Thoracic aorta (tissue), 2 donors: ENCODE measurements at regions not wholly inside any gene's neighbourhood (a gene's known extent, or its start where the extent isn't known, plus 50 kb on each side); places are given as distances from the start of the nearest gene placed in this dataset.

Source experiments
- ATAC-seq: fragments of 150-250 bp; one replicate; pipeline ENCODE4 v1.8.0; 2017; ENCODE audit warnings: low read depth; ENCODE audit not compliant: insufficient number of reproducible peaks, low FRiP score
- DNase-seq: peaks from one replicate; pipeline ENCODE4 v3.0.0-alpha.2; 2020; ENCODE audit warnings: low spot score
- H3K27ac ChIP-seq, 2 donors: fragments of 200-600 bp; sonication (generic); 1 replicate in 1 of 2; 2 replicates in 1 of 2; pipeline ENCODE4 v1.5.1; 2016; ENCODE audit warnings: mild to moderate bottlenecking in 2 of 2, moderate library complexity in 2 of 2
- H3K27me3 ChIP-seq: fragments of 200-600 bp; sonication (generic); replicated peaks from 2 replicates; pipeline ENCODE4 v1.6.0; 2016; ENCODE audit warnings: mild to moderate bottlenecking; ENCODE audit not compliant: insufficient read depth
- H3K36me3 ChIP-seq: fragments of 200-600 bp; sonication (generic); one replicate; pipeline ENCODE4 v1.5.1; 2016
- H3K4me1 ChIP-seq, 2 donors: fragments of 200-600 bp; sonication (generic); 1 replicate in 1 of 2; 2 replicates in 1 of 2; pipeline versions ENCODE4 v1.5.1 to v1.6.0; 2016; ENCODE audit warnings: low read depth in 2 of 2, mild to moderate bottlenecking in 1 of 2; ENCODE audit not compliant: control insufficient read depth in 1 of 2
- H3K4me3 ChIP-seq: fragments of 200-600 bp; sonication (generic); 2 replicates; pipeline ENCODE4 v1.5.1; 2016; ENCODE audit warnings: mild to moderate bottlenecking
- H3K9me3 ChIP-seq: fragments of 200-600 bp; sonication (generic); 2 replicates; pipeline ENCODE4 v1.5.1; 2016
- TF ChIP-seq, protein P1 (sequence below): fragments of 200-600 bp; sonication (generic); IDR thresholded peaks from one replicate; pipeline ENCODE4 v1.5.1; 2019; ENCODE audit warnings: antibody characterized with exemption

DNA sequence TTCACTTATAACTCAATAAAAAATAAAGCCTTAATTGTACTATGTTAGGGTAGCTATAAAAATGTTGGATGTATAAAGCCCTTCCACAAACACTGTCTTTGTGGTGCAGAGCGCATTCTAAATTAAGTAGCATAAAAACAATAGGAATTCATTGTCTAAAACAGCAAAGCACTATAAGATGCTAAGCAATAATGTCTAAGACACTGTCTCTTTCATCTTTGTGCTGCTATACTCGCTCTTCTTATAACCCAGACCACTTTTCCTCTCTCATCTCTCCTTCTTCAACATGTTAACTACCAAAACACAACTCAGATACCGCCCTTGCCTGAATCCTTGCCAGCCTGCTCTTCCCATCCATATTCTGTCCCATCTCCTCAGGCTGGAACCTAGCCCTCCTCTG is 170.0 kb downstream of the CENPC start:
- ATAC-seq = no peak

DNA sequence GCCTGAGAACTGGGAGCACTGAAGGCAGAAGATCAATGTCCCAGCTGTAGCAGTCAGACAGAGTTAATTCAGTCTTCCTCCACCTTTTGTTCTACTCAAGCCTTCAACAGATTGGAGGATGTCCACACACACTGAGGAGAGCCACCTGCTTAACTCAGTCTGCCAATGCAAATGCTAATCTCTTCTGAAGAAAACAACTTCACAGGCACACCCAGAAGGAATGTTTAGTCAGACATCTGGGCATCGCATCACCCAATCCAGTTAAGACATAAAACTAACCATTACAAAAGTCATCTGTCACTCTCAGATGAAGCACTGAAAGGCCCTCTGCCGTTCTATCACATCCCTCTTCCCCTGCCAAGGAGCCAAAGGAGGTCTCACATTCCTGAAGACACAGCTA is 173.7 kb downstream of the CENPC start:
- Histone ChIP-seq H3K9me3 (no peaks in the 10 kb centered on the region), H3K4me1 (no peaks in the 10 kb centered on the region), H3K27ac (no peak overlapping the region), H3K4me3 (no peak overlapping the region), H3K27me3 (no peaks in the 10 kb centered on the region), H3K36me3 (no peaks in the 10 kb centered on the region)
- DNase-seq = no peak
- TF ChIP-seq, protein P1, sequence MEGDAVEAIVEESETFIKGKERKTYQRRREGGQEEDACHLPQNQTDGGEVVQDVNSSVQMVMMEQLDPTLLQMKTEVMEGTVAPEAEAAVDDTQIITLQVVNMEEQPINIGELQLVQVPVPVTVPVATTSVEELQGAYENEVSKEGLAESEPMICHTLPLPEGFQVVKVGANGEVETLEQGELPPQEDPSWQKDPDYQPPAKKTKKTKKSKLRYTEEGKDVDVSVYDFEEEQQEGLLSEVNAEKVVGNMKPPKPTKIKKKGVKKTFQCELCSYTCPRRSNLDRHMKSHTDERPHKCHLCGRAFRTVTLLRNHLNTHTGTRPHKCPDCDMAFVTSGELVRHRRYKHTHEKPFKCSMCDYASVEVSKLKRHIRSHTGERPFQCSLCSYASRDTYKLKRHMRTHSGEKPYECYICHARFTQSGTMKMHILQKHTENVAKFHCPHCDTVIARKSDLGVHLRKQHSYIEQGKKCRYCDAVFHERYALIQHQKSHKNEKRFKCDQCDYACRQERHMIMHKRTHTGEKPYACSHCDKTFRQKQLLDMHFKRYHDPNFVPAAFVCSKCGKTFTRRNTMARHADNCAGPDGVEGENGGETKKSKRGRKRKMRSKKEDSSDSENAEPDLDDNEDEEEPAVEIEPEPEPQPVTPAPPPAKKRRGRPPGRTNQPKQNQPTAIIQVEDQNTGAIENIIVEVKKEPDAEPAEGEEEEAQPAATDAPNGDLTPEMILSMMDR = no peak
- no peak for ATAC-seq

More for the DNA sequence above, 170.0 kb downstream of the CENPC start:
- TF ChIP-seq, protein P1 = no peak
- H3K4me1 ChIP-seq = no peaks in the 10 kb centered on the region
- H3K27ac ChIP-seq = no peak overlapping the region
- no peak overlapping the region for H3K4me3 ChIP-seq
- DNase-seq = no peak
- H3K36me3 ChIP-seq = no peaks in the 10 kb centered on the region
- H3K27me3 ChIP-seq = no peaks in the 10 kb centered on the region
- H3K9me3 ChIP-seq = no peaks in the 10 kb centered on the region

DNA sequence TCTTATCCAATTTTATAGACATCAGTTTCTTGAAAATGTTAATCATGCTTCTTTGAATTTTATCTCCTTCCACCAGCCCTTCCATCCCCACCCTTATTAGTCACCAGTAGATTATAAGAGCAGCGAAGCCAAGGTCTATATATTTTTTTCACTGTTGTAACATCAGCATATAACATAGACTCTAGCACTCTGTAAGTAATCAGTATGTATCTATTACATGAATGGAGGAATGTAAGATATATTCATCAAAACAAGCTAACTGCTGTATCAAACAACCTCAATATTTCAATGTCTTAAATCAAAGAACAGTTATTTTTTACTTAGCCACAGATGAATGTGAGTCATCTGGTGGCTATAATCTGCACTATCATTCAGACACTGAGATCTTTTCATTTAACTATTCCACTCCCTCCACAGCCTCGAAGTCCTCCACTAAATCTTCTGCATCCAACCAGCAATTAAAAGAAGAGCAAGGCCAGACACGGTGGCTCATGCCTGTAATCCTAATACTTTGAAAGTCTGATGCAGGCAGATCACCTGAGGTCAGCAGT is 178.9 kb downstream of the CENPC start:
- ATAC-seq = no peak
- Histone ChIP-seq H3K4me3 (no peak overlapping the region), H3K9me3 (peaks cover 2% of the 10 kb centered on the region), H3K27me3 (no peaks in the 10 kb centered on the region), H3K4me1 (no peaks in the 10 kb centered on the region), H3K27ac (no peak overlapping the region), H3K36me3 (no peaks in the 10 kb centered on the region)
- DNase-seq = no peak
- TF ChIP-seq, protein P1 = no peak

DNA sequence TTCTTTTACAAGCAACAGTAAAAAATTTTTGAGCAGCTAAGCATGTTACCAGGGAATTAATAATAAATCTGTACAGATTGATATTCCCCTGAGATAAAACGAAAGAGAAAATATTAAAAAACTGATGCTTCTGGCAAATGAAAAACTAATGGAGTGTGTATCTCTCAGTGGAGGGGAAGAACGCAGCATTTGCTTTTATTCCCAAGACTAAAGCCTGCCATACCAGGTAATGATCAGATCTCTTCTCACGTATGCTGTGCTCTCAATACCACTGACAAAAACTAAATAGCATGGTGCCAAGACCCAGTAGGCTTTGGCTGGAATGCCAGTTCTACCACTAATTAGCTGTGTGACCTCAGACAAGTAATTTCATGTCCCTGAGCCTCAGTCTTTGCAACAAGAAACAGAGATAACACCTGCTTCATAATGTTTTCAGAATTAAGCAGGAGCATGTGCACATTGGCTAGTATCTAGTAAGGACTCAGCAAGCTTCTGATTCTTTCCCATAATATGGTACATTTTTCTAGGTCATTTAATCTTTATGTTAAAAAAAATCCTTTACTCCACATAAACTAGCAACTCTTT is 179.6 kb downstream of the CENPC start:
- TF ChIP-seq, protein P1 = no peak

DNA sequence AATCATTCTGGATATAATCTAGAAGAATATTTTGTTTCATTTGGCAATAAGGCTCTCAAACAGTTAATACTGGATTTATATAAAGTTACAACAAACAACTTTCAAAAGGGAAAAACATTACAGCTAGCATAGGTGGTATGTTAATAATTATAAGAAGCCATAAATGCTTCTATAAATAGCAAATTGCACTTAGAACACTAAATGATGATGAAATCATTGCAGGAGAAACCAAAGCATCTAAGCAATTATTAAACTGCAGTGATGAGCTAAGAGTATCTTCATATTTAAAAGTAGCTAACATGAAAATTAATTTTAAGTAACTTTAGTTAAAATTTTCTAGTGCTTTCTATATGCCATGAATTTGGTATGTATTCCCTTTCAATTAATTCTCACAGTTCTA is 189.5 kb downstream of the CENPC start:
- TF ChIP-seq, protein P1 = no peak
- H3K9me3 ChIP-seq = no peaks in the 10 kb centered on the region

More for the DNA sequence above, 179.6 kb downstream of the CENPC start:
- H3K36me3 ChIP-seq = no peaks in the 10 kb centered on the region
- no peak overlapping the region for H3K4me3 ChIP-seq
- no peak overlapping the region for H3K27ac ChIP-seq
- no peaks in the 10 kb centered on the region for H3K4me1 ChIP-seq
- ATAC-seq (no peak), DNase-seq (no peak)
- no peaks in the 10 kb centered on the region for H3K27me3 ChIP-seq
- peaks cover 5% of the 10 kb centered on the region for H3K9me3 ChIP-seq

More for the DNA sequence above, 189.5 kb downstream of the CENPC start:
- H3K4me3 ChIP-seq = no peak overlapping the region
- ATAC-seq = no peak
- no peaks in the 10 kb centered on the region for H3K27me3 ChIP-seq
- no peak overlapping the region for H3K27ac ChIP-seq
- no peaks in the 10 kb centered on the region for H3K36me3 ChIP-seq
- H3K4me1 ChIP-seq = no peaks in the 10 kb centered on the region
- DNase-seq = no peak
